GF-D8 (cell line): ENCODE measurements at regions not wholly inside any gene's neighbourhood (a gene's known extent, or its start where the extent isn't known, plus 50 kb on each side); places are given as distances from the start of the nearest gene placed in this dataset.

Experiments used
- DNase-seq: peaks from one replicate; lab custom pipeline; 2025; lab: John Stamatoyannopoulos, UW

GRCh38 chr2:76318848-76319360 is 608.2 kb upstream of the GCFC2 start:
- DNase-seq = no peak

- no peak for DNase-seq
These were observed 606.0 kb upstream of the GCFC2 start for GRCh38 chr2:76316691-76317090.

DNA sequence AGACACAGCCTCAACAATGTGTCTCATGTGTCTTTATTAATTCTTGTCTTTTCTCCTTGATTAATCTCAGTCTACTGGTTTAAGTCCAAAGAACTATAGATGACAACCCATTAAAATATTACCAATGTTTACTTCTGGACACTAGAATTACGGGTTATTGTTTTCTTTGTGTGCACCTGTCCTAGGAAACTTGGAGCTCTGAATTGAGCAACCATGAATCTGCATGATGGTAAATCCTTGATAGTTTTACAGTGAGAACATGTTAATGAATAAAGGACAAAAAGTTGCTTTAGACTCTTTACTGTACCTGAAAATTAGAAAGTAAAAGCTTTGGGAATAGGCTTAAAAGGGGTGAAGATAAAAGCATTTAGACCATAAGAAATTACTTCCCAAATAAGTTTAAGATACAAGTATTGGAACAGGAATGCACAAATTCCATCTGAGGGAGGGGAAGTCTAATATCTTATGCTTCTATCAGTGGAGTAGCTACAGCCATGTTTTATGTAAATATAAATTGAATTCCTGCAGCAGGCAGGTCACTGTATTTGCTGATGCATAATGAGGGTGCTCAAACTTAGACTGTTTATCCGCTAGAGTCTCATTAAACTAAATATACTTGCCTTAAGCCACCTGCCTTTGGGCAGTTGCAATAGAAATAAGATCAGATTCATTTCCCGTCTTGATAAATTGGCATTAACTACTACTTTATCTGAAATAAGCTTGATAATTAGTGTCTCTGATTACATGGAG is 603.7 kb upstream of the GCFC2 start:
- no peak for DNase-seq

- no peak for DNase-seq
These were observed 601.5 kb upstream of the GCFC2 start for GRCh38 chr2:76312236-76312635.

GRCh38 chr2:76311728-76312127 is 601.0 kb upstream of the GCFC2 start:
- DNase-seq = no peak

- DNase-seq = no peak
These were observed 600.3 kb upstream of the GCFC2 start for GRCh38 chr2:76310894-76311633.

- DNase-seq = no peak
These were observed 596.8 kb upstream of the GCFC2 start for GRCh38 chr2:76307495-76307894.

GRCh38 chr2:76298041-76298440 is 587.3 kb upstream of the GCFC2 start:
- no peak for DNase-seq

DNA sequence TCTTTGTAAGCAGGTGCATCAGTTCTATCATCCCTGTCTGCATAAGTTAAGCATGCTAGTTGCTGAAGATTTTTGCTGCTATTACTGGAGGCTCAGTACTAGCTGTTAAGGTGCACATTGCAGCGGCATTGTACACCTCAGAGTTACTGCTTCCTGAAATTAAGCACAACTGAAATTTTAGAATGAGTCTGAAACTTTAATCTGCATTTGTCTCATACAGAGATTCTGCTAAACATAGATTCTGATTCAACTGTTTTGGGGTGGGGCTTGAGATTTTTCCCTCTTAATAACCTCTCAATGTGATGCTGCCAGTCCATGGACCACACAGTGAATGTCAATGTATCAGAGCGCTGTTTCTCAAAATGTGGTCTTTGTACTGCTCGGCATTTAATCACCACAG is 585.7 kb upstream of the GCFC2 start:
- no peak for DNase-seq

DNA sequence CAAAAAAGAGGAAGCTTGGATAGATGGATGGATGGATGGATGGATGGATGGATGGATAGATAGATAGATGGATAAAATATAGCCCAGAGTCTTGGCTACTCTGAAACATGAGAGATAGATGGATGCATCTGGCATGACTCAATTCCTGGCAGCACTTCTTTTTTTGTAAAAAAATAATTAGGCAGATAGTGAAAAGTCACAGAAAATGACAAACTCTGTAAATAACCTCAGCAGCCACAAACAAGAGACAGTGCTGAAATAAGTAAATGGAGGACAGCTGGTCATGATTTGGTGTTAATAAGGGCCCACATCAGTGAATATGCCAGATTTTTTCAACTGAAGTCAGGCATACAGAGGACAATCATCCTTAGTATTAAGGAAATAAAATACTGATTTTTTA is 585.0 kb upstream of the GCFC2 start:
- no peak for DNase-seq

DNA sequence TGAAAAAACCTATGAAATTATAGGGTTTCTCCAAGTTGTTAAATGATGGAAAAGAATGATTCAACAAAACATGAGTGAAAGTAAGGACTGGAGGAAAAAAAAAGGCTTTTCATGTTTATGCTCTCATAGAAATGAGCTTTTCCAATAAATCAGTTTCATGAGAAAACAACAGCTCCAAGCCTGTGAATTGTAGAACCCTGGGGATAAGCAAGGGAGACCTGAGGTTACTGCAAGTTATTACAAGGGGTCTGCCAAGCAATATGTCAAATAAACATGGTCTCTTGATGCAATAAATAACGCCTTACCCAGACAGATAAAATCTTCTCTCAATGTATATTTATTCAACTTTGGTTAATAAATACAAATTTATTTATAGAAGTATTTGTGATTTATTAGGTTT is 577.9 kb upstream of the GCFC2 start:
- DNase-seq = no peak

- DNase-seq = no peak
These were observed 577.4 kb upstream of the GCFC2 start for GRCh38 chr2:76288146-76288545.

DNA sequence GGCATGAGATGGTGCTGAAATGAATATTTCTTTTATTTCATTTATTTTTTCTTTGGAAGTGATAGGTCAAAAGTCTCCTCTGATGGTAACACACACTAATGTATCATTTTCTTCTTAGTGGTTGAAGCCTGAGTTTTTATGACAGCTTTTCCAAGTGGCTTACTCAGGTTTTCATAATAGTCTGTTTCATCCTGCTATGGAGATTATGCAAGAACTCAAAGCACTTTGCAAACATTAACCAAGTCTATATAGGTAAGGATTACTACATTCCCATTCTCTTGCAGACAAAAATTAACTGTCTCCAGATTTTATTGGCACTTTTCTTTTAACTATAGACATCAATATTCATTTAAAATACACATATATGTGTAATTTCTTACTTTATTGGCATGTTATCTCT is 572.6 kb upstream of the GCFC2 start:
- DNase-seq = no peak

GRCh38 chr2:76281156-76281841 is 570.6 kb upstream of the GCFC2 start:
- no peak for DNase-seq

GRCh38 chr2:76280686-76281085 is 570.0 kb upstream of the GCFC2 start:
- DNase-seq = no peak

GRCh38 chr2:76279142-76279541 is 568.4 kb upstream of the GCFC2 start:
- DNase-seq = no peak

GRCh38 chr2:76275788-76276187 is 565.1 kb upstream of the GCFC2 start:
- no peak for DNase-seq

DNA sequence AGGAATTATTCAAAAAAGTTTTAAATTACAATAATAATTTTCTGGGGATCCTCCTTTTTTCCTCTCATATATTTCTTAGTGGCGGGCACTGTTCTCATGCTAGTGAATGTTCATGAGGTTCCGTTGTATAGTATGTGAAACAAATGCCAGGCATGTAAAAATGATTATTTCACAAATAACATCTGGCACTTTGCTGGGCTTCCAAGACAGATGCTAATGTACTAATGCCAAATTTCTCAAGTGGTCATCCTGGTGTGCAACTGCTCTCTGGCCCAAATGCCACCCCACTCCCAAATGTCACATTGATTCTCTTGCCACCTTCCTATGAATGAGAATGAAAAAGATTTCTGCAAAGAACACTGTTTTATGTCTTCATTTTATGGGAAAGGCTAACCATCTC is 564.0 kb upstream of the GCFC2 start:
- no peak for DNase-seq

GRCh38 chr2:76274160-76274559 is 563.4 kb upstream of the GCFC2 start:
- DNase-seq = no peak

DNA sequence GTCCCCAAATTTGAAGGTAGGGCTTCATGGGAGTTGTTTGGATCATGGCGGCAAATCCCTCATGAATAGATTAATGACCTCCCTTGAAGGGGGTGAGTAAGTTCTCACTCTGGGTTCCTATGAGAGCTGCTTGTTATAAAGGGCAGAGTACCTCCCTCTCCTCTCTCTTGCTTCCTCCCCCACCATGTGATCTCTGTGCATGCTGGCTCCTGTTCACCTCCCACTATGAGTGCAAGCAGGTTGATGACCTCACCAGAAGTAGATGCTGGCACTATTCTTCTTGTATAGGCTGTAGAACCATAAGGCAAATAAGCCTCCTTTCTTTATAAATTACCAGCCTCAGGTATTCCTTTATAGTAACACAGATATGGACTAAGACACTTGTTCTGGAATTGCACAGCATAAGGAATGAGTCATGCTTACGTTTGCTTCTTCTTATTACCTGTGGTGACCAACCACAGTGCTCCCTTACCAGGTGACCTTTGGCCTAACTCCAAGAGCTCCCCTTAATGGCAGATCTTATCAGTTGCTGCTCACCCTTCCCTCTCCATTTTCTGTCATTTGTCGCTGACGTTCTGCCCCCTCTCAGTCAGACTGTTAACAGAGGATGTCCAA is 559.5 kb upstream of the GCFC2 start:
- DNase-seq = no peak

DNA sequence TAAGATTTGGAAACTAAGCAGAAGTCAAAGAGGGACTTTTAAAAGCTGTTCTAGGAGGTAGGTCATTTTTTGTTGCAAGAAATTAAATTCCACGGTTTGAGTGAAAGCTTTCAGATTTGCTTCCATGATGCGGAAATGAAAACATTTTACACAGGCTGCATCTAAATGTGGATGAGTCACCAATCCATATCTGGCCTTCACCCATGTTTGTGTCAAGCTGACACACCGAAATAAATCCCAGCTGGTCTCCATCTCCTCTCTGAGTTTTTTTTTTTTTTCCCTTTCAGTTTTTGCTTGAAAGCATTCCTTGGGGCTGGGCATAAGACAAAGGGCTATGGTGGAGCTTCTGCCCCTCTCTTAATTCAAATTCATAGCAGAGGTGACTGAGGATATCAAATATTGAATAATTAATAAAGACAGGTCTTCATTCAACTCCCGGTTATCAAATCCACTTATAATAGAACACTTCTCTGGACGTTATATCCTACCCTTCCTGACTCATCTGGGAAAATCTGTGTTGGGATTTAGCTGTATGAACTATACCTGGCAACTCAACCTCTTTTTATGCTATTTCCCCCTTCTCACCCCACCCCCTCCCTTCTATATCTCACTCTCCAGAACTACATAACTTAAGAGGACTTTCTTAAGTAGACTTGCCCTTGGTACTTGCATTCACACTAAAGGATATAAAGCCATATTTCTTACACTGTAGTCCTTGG is 558.3 kb upstream of the GCFC2 start:
- no peak for DNase-seq

- DNase-seq = no peak
These were observed 557.8 kb upstream of the GCFC2 start for GRCh38 chr2:76268484-76268883.
